CMK (cell line): ENCODE measurements at regions not wholly inside any gene's neighbourhood (a gene's known extent, or its start where the extent isn't known, plus 50 kb on each side); places are given as distances from the start of the nearest gene placed in this dataset.

Source experiments
- DNase-seq: peaks from one replicate; pipeline ENCODE4 v3.0.0-alpha.2; 2010; ENCODE audit warnings: low read depth

GRCh38 chr15:60057554-60057953 lies 53.4 kb downstream of the FOXB1 start:
- DNase-seq: no peak

GRCh38 chr15:60059186-60059585 lies 55.1 kb downstream of the FOXB1 start:
- DNase-seq: no peak

GRCh38 chr15:60061758-60062157 lies 57.6 kb downstream of the FOXB1 start:
- no peak for DNase-seq

GRCh38 chr15:60062826-60063225 lies 58.7 kb downstream of the FOXB1 start:
- DNase-seq: no peak

GRCh38 chr15:60065951-60066350 lies 61.8 kb downstream of the FOXB1 start:
- DNase-seq: no peak

- no peak for DNase-seq
These were observed 66.9 kb downstream of the FOXB1 start for GRCh38 chr15:60070838-60071493.

GRCh38 chr15:60072826-60073465 lies 68.8 kb downstream of the FOXB1 start:
- no peak for DNase-seq

GRCh38 chr15:60073466-60073840 lies 69.3 kb downstream of the FOXB1 start:
- no peak for DNase-seq

GRCh38 chr15:60074181-60074885 lies 70.2 kb downstream of the FOXB1 start:
- DNase-seq: no peak

GRCh38 chr15:60076045-60076444 lies 71.9 kb downstream of the FOXB1 start:
- DNase-seq: no peak

- no peak for DNase-seq
These were observed 72.6 kb downstream of the FOXB1 start for GRCh38 chr15:60076582-60077276.

- DNase-seq: no peak
These were observed 73.7 kb downstream of the FOXB1 start for GRCh38 chr15:60077581-60078359.

- DNase-seq: peak; percentile 34
These were observed 75.1 kb downstream of the FOXB1 start for GRCh38 chr15:60079210-60079609.

GRCh38 chr15:60081976-60082375 lies 77.9 kb downstream of the FOXB1 start:
- DNase-seq: no peak

- no peak for DNase-seq
These were observed 79.2 kb downstream of the FOXB1 start for GRCh38 chr15:60083318-60083717.

- no peak for DNase-seq
These were observed 82.7 kb downstream of the FOXB1 start for GRCh38 chr15:60086681-60087429.

- DNase-seq: no peak
These were observed 83.5 kb downstream of the FOXB1 start for GRCh38 chr15:60087561-60087960.

- DNase-seq: no peak
These were observed 86.6 kb downstream of the FOXB1 start for GRCh38 chr15:60090747-60091146.

- DNase-seq: no peak
These were observed 87.0 kb downstream of the FOXB1 start for GRCh38 chr15:60091157-60091556.

GRCh38 chr15:60091911-60092310 lies 87.8 kb downstream of the FOXB1 start:
- no peak for DNase-seq
